ENCODE measurements at regions not wholly inside any gene's neighbourhood (a gene's known extent, or its start where the extent isn't known, plus 50 kb on each side); places are given as distances from the start of the nearest gene placed in this dataset.
A peak's percentile ranks its signal among the peaks of the same experiment; 100 is the strongest.

- peaks cover 36% of the 10 kb centered on the region for H3K4me1 Mint-ChIP-seq (ENCODE audit: unreplicated experiment)
- no peak for TF ChIP-seq CTCF (IDR thresholded peaks at IDR 0.05)
These were observed 460.9 kb upstream of the KCNMB2 start for GRCh38 chr3:178075344-178075743.

GRCh38 chr3:178078953-178079352 is 457.3 kb upstream of the KCNMB2 start:
- no peak for DNase-seq (ENCODE audit: extremely low spot score, unreplicated experiment)
- H3K9me3 Mint-ChIP-seq (ENCODE audit: unreplicated experiment) = no peaks in the 10 kb centered on the region
- TF ChIP-seq CTCF (IDR thresholded peaks at IDR 0.05) = no peak
- no peaks in the 10 kb centered on the region for H3K36me3 Mint-ChIP-seq (ENCODE audit: unreplicated experiment)
- peaks cover 28% of the 10 kb centered on the region for H3K4me1 Mint-ChIP-seq (ENCODE audit: unreplicated experiment)
- H3K27ac Mint-ChIP-seq (ENCODE audit: unreplicated experiment) = peak overlapping the region; percentile 84
- H3K27me3 Mint-ChIP-seq (ENCODE audit: unreplicated experiment) = no peaks in the 10 kb centered on the region
- H3K4me3 Mint-ChIP-seq (ENCODE audit: unreplicated experiment) = no peak overlapping the region

More at GRCh38 chr3:178075344-178075743, 460.9 kb upstream of the KCNMB2 start:
- no peak for DNase-seq (ENCODE audit: extremely low spot score, unreplicated experiment)
- Mint-ChIP-seq H3K4me3 (ENCODE audit: unreplicated experiment) (no peak overlapping the region), H3K36me3 (ENCODE audit: unreplicated experiment) (no peaks in the 10 kb centered on the region), H3K27me3 (ENCODE audit: unreplicated experiment) (no peaks in the 10 kb centered on the region), H3K27ac (ENCODE audit: unreplicated experiment) (no peak overlapping the region), H3K9me3 (ENCODE audit: unreplicated experiment) (no peaks in the 10 kb centered on the region)

GRCh38 chr3:178079966-178080365 is 456.3 kb upstream of the KCNMB2 start:
- Mint-ChIP-seq H3K9me3 (ENCODE audit: unreplicated experiment) (no peaks in the 10 kb centered on the region), H3K4me3 (ENCODE audit: unreplicated experiment) (no peak overlapping the region), H3K27me3 (ENCODE audit: unreplicated experiment) (no peaks in the 10 kb centered on the region), H3K27ac (ENCODE audit: unreplicated experiment) (no peak overlapping the region), H3K4me1 (ENCODE audit: unreplicated experiment) (peaks cover 38% of the 10 kb centered on the region), H3K36me3 (ENCODE audit: unreplicated experiment) (no peaks in the 10 kb centered on the region)
- TF ChIP-seq CTCF (IDR thresholded peaks at IDR 0.05) = no peak
- DNase-seq (ENCODE audit: extremely low spot score, unreplicated experiment) = no peak

- DNase-seq (ENCODE audit: extremely low spot score, unreplicated experiment) = no peak
- H3K4me1 Mint-ChIP-seq (ENCODE audit: unreplicated experiment) = peaks cover 62% of the 10 kb centered on the region
- H3K4me3 Mint-ChIP-seq (ENCODE audit: unreplicated experiment) = no peak overlapping the region
- no peak for TF ChIP-seq CTCF (IDR thresholded peaks at IDR 0.05)
- peaks cover 5% of the 10 kb centered on the region for H3K9me3 Mint-ChIP-seq (ENCODE audit: unreplicated experiment)
- H3K27ac Mint-ChIP-seq (ENCODE audit: unreplicated experiment) = no peak overlapping the region
- peaks cover 3% of the 10 kb centered on the region for H3K36me3 Mint-ChIP-seq (ENCODE audit: unreplicated experiment)
- no peaks in the 10 kb centered on the region for H3K27me3 Mint-ChIP-seq (ENCODE audit: unreplicated experiment)
These were observed 453.8 kb upstream of the KCNMB2 start for GRCh38 chr3:178082326-178082906.

GRCh38 chr3:178083906-178084866 is 452.1 kb upstream of the KCNMB2 start:
- Mint-ChIP-seq H3K9me3 (ENCODE audit: unreplicated experiment) (peaks cover 5% of the 10 kb centered on the region), H3K36me3 (ENCODE audit: unreplicated experiment) (peaks cover 3% of the 10 kb centered on the region), H3K4me3 (ENCODE audit: unreplicated experiment) (no peak overlapping the region), H3K27ac (ENCODE audit: unreplicated experiment) (peak overlapping the region; percentile 92), H3K4me1 (ENCODE audit: unreplicated experiment) (peaks cover 55% of the 10 kb centered on the region), H3K27me3 (ENCODE audit: unreplicated experiment) (no peaks in the 10 kb centered on the region)
- TF ChIP-seq CTCF (IDR thresholded peaks at IDR 0.05) = peak; percentile 58
- DNase-seq (ENCODE audit: extremely low spot score, unreplicated experiment) = no peak
